Stimulated activated CD4-positive, alpha-beta T cell treated with anti-CD3 and anti-CD28 coated beads, Interleukin-1b, Interleukin-23, amount 100 ng/mL, for 24 hours (primary cell): ENCODE measurements at regions not wholly inside any gene's neighbourhood (a gene's known extent, or its start where the extent isn't known, plus 50 kb on each side); places are given as distances from the start of the nearest gene placed in this dataset.

Experiments used
- DNase-seq, 4 experiments: peaks; one replicate each; pipeline ENCODE4 v3.0.0-alpha.2; 2020; ENCODE audit warnings: low read depth in 4 of 4, low spot score in 1 of 4

DNA sequence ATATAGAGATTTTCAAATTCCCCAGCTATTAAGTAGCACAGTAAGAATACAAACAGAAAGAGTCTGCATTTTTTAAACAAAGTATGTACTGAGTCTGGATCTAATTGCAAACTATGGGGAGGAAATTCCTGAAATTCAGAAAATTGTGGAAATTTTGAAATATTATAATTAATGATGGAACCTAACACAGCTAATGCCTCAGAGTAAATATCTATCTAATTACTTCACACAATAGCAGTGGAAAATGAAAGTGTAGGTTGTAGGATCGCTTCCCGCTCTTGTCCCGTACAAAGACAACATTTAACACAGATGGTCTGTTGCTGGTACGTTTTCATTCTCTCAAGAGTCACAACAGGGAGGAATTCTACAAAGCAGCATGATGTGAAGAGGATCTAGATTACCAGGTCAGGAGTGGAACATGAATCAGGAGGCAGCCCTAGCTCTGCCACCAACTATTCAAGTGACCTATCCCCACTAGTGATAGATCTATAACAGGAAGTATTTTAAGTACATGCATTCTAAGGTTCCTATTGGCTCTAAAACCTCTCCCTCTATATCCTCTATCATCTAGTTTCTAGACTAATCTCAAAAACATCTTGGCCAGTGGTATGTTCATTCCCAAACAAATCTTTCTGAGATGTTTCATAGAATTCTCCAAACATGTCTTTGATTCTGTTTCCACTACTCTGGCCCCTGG, 58.9 kb upstream of the GRAMD2B start:
- DNase-seq: no peak

DNA sequence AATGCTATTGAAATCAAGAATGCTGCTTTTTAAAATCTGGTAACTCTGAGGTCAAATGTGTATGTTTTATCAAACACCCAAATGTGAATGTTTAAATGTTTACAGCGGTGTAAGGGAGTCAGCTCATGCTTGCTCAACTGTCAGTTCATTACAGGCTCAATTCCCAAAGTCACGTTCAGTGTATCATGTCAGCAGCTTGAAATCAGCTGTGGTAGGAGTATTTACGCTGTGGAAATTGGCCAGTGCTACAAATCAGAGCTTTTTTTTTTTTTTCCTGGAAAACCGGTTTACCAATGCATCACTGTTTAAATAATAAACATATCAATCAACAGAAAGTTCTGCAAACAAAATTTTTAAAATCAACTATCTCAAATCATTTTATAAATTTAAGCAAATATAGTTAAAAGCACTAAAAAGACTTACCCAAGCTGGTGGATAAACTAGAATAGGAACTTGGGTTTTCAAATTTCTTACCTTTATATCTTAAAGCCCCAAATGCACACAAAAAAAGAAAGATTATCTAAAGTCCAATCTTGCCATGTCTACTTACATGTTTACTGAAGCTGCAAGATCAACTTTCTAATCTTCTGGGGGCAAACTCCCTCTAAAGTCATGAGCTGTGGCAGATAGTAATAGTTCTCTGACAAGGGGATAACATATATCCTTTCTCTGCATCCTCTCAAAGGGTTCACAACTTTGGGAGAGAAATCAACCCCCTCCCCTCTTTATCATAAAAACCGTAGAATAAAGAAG, 57.6 kb upstream of the GRAMD2B start:
- DNase-seq: no peak

DNA sequence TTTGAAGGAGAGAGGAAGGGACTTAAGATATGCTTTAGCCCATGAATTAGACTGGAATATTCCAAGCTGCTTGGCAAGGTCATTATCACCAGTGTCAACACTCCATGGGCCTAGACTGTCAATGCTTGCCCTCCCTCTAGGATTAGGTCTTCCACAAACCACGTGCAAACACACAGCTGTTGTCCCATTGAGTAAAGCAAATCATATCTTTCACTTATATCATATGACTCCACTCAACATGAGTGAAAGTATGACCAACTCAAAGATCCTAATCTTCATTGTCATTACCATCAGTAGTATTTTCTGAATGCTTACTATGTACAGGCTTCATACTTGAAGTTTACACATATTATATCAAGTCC, 57.0 kb upstream of the GRAMD2B start:
- no peak for DNase-seq

DNA sequence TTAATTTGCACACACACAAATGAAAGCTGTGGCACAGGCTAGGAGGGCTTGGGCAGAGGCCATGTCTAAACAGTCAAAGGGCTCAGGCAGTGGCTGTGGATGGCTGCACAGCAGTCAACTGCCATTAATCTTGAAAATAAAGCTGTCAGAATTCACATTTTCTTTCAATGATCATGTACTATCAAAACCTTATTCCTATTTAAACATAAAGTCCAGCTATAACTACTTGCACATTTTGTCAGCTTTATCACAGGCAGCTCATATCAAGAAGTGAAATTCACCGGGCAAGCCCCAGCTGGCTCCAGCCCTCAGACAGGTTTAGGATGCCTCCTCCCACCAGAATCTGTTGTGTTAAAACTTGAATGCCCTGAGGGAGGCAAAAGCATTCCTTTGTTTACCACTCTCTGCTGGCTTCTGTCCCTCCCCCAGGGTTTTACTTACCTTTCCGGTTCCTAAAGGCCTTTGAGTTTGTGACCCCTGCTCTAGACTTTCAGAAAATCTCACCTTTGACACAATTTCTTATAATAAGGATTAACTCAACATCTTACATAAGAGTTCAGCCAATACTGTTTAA, 54.9 kb upstream of the GRAMD2B start:
- DNase-seq: no peak

DNA sequence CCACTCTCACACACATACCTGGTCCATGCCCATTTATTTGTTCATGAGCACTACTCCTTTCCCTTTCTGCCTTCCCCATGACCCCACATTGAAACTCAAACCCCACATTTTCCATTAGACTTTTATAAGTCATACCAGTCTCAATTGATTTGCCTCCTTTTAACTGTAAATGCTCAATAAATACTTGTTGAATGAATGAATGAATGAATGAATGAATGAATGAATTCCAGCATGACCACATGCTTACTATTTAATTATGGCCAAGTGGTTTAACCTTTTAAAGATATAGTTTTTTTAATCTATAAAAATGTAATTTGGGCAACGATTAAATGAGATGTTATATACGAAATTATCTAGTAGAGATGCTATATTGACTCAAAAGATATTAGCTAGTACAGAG, 54.1 kb upstream of the GRAMD2B start:
- no peak for DNase-seq

DNA sequence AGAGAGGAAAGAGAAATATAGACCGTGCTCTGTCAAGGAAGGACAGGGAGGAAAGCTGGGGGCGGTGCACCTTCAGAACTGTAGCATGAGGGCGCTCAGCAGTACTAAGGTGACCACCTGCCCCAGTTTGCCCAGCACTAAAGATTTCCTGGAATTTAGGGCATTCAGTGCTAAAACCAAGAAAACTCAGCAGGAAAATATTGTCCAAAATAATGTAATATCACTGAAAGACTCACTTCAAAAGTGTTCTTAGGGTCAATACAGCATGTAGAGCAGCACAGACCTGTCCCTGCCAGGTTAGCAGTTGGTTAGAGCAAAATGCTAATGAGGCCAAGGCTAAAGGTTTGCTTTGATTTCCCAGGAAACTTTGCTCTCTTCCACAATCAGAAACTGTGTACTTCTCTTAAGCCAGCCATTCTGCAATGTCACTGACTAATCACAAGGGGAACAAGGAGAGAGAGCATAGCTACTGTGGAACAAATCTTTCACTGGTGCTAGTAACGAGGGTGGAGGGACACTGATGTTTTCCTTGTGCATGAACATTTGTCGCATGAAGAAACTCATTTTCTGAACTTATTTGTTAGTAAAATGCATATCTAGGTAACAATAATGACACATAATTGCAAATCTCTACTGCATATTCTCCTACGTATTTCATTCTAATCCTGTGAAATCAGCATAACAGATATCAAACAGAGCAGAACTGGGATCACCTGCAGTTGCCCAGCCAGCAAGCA, 53.0 kb upstream of the GRAMD2B start:
- DNase-seq: no peak

DNA sequence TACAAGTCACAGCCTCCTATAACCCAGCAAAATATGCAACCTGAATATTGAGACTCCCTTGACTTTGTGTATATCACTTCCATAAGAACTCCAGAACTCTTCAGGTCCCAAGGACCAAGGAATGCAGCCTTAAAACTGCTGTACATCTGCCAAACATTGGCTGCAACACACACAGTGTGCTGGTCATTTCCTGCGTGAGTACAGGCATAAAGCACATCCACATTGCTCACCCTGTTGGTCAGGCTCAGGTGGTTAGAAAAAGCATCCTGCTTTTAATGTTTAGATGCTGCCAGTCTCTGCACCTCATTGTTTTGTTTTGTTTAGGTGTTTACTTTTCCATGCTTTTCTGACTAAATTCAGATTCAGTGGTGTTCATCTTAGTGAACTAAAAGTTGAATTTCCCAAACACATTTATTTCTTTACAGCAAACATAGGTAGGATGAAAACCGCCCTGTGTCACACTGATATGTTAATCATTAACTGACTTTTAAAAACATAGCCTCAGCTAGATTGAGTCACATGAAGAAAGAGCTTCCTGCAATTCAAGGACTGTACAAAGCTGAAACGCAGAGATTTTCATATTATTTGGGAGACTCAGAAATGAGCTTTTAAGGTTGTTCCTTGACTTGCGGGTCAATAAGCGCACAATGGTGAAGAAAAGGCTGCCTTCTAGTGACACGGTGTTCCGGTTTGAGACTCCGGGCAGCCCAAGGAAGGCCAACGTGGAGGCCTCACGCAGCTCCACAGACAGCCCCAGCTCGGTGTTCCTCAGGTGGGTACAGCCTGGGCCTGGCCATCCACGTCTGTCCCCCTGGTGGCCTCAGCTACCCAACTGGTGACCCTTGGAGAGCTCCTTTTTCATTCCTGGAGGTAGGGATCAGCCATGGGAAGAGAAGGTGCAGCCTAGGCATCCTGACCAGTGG, 52.2 kb upstream of the GRAMD2B start:
- DNase-seq: no peak

DNA sequence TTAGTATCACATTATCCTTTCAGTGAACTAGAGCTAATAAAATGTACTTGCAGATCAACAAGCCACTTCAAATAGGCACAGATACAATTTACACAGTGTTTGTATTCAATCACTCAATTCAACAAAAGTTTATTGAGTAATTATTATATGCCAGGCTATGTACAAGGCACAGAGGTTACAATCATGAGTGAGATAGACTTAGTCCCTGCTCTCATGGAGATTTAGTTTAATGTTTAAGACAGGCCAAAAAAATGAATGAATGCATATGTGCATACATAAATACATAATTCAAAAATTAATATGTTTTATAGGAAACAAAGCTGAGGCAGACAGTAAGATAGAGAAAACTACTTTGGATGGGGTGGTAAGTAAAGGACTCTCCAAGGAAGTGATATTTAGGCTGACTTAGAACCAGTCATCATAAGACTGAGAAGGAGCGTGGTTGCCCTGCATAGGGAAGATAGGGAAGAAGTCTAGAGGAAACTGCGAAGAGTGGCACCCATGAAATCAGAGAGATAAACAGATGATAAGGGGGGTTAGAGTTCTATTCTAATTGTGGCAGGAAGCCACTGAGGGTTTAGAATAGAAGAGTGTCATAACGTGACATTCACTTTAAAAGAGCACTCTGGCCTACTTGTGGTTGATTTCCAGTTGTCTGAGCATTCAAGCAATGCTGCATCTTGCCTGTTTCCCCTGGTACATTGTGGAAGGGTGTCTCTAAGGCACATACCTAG, 49.7 kb upstream of the GRAMD2B start:
- no peak for DNase-seq
